Parathyroid adenoma (tissue), 2 donors: ENCODE measurements at regions not wholly inside any gene's neighbourhood (a gene's known extent, or its start where the extent isn't known, plus 50 kb on each side); places are given as distances from the start of the nearest gene placed in this dataset.
"Not testable (repeated sequence)": the region's sequence is repeated elsewhere in the genome, so short reads cannot be mapped to it uniquely, and the experiment has no call there.

ENCODE experiments used
- H2AFZ ChIP-seq: fragments of 300-600 bp; sonication (generic); one replicate; pipeline ENCODE4 v1.7.0; 2017; ENCODE audit warnings: antibody characterized with exemption, mild to moderate bottlenecking
- H3K27ac ChIP-seq: fragments of 300-600 bp; sonication (generic); one replicate; pipeline ENCODE4 v1.7.0; 2017
- H3K27me3 ChIP-seq: fragments of 300-600 bp; sonication (generic); one replicate; pipeline ENCODE4 v1.7.0; 2017; ENCODE audit warnings: low read length; ENCODE audit not compliant: control insufficient read depth, insufficient read depth
- H3K36me3 ChIP-seq: fragments of 300-600 bp; sonication (generic); one replicate; pipeline ENCODE4 v1.7.0; 2017; ENCODE audit warnings: low read length; ENCODE audit not compliant: control insufficient read depth, insufficient read depth
- H3K4me1 ChIP-seq: fragments of 300-600 bp; sonication (generic); one replicate; pipeline ENCODE4 v1.7.0; 2017; ENCODE audit warnings: control low read depth
- H3K4me2 ChIP-seq: fragments of 300-600 bp; sonication (generic); one replicate; pipeline ENCODE4 v1.7.0; 2017; ENCODE audit warnings: low read length
- H3K4me3 ChIP-seq: fragments of 300-600 bp; sonication (generic); one replicate; pipeline ENCODE4 v1.7.0; 2017; ENCODE audit warnings: low read depth, low read length
- H3K79me2 ChIP-seq: fragments of 300-600 bp; sonication (generic); one replicate; pipeline ENCODE4 v1.7.0; 2017; ENCODE audit warnings: control low read depth
- H3K9ac ChIP-seq: fragments of 300-600 bp; sonication (generic); one replicate; pipeline ENCODE4 v1.7.0; 2017; ENCODE audit warnings: mild to moderate bottlenecking
- H3K9me3 ChIP-seq: fragments of 300-600 bp; sonication (generic); one replicate; pipeline ENCODE4 v1.7.0; 2017; ENCODE audit warnings: low read length; ENCODE audit not compliant: control insufficient read depth
- TF ChIP-seq, protein P1 (sequence below): fragments of 300-600 bp; sonication (generic); IDR thresholded peaks from one replicate; pipeline ENCODE4 v1.7.0; 2017; ENCODE audit warnings: antibody characterized with exemption, mild to moderate bottlenecking
- donor health status: primary hyperparathyroidism.

DNA sequence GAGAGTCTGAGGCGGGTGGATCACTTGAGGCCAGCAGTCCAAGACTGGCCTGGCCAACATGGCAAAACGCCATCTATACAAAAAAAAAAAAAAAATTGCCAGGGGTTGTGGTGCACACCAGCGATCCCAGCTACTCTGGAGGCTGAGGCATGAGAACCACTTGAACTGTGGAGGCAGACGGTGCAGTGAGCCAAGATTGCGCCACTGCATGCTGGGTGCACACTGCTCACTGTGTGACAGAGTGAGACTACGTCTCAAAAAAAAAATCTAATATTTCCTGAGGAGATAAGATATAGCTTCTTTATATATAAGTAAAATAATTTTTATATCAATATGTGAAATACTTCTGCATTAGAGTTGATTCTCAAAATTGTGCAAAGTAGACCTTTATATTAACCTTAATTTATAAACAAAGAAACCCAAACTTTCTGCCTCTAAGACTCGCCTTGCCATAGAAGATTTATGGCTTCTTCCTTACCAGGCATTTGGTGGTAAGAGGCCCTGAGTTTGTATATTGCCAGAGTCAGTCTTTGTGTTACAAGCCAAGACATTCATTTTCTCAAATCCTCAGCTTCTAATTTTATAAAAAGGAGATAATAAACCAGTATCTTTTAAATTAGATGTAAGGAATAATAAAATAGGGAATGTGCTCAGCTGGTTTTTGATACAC, 1226.7 kb downstream of the FLRT2 start:
- H3K4me2 ChIP-seq = no peak overlapping the region
- no peaks in the 10 kb centered on the region for H3K4me1 ChIP-seq
- TF ChIP-seq, protein P1, sequence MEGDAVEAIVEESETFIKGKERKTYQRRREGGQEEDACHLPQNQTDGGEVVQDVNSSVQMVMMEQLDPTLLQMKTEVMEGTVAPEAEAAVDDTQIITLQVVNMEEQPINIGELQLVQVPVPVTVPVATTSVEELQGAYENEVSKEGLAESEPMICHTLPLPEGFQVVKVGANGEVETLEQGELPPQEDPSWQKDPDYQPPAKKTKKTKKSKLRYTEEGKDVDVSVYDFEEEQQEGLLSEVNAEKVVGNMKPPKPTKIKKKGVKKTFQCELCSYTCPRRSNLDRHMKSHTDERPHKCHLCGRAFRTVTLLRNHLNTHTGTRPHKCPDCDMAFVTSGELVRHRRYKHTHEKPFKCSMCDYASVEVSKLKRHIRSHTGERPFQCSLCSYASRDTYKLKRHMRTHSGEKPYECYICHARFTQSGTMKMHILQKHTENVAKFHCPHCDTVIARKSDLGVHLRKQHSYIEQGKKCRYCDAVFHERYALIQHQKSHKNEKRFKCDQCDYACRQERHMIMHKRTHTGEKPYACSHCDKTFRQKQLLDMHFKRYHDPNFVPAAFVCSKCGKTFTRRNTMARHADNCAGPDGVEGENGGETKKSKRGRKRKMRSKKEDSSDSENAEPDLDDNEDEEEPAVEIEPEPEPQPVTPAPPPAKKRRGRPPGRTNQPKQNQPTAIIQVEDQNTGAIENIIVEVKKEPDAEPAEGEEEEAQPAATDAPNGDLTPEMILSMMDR = no peak
- H3K79me2 ChIP-seq = no peaks in the 10 kb centered on the region
- H3K27ac ChIP-seq = no peak overlapping the region
- H3K27me3 ChIP-seq = no peaks in the 10 kb centered on the region
- H3K9ac ChIP-seq = no peak overlapping the region
- H3K36me3 ChIP-seq = no peaks in the 10 kb centered on the region
- no peak overlapping the region for H2AFZ ChIP-seq
- H3K9me3 ChIP-seq = no peaks in the 10 kb centered on the region
- H3K4me3 ChIP-seq = no peak overlapping the region

DNA sequence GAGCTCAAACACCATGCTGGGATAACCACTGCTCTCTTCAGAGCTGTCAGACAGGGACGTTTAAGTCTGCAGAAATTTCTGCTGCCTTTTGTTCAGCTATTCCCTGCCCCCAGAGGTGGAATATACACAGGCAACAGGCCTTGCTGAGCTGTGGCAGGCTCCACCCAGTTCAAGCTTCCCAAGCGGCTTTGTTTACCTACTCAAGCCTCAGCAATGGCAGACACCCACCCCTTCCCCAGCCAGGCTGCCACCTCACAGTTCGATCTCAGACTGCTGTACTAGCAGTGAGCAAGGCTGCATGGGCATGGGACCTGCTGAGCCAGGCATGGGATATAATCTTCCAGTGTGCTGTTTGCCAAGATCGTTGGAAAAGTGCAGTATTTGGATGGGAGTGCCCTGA, 1220.5 kb downstream of the FLRT2 start:
- H3K27me3 ChIP-seq, H3K9me3 ChIP-seq, H2AFZ ChIP-seq, H3K27ac ChIP-seq, H3K79me2 ChIP-seq, H3K36me3 ChIP-seq, H3K9ac ChIP-seq, H3K4me1 ChIP-seq, H3K4me2 ChIP-seq, H3K4me3 ChIP-seq: not testable (repeated sequence)

DNA sequence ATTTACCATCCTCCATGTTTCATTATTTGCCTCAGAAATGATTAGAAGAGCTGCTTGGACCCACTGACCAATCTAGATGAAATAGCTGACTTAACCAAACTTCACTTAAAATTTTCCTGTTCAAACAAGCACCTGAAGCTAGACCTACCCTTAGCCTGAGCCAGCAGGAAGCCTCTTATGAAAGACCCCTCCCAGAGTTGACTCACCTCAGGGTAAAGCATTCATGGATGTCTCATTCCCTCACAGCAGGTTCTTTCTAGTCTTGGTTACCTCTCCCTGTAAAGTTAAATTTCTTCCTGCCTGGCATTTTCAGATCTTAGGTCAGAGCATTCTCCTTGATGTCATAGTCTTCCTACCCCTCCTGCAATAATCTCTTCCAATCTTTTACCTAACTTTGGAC, 1209.8 kb downstream of the FLRT2 start:
- H3K4me2 ChIP-seq = no peak overlapping the region
- TF ChIP-seq, protein P1 = no peak

DNA sequence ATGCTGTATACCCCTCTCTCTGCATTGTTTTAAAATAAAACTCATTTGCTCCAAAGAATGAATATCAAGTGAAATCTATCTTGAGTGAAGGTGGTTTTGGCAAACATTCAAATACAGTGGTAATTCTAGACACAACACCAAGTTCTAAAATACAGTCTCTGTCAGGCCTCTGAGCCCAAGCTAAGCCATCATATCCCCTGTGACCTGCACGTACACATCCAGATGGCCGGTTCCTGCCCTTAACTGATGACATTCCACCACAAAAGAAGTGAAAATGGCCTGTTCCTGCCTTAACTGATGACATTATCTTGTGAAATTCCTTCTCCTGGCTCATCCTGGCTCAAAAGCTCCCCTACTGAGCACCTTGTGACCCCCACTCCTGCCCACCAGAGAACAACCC, 1201.5 kb downstream of the FLRT2 start:
- not testable (repeated sequence) for H3K4me2 ChIP-seq, H3K27me3 ChIP-seq

More for the DNA sequence above, 1209.8 kb downstream of the FLRT2 start:
- Histone ChIP-seq H3K4me3 (no peak overlapping the region), H2AFZ (no peak overlapping the region), H3K27me3 (no peaks in the 10 kb centered on the region), H3K36me3 (no peaks in the 10 kb centered on the region), H3K4me1 (no peaks in the 10 kb centered on the region), H3K9me3 (no peaks in the 10 kb centered on the region), H3K79me2 (no peaks in the 10 kb centered on the region), H3K9ac (no peak overlapping the region), H3K27ac (no peak overlapping the region)

DNA sequence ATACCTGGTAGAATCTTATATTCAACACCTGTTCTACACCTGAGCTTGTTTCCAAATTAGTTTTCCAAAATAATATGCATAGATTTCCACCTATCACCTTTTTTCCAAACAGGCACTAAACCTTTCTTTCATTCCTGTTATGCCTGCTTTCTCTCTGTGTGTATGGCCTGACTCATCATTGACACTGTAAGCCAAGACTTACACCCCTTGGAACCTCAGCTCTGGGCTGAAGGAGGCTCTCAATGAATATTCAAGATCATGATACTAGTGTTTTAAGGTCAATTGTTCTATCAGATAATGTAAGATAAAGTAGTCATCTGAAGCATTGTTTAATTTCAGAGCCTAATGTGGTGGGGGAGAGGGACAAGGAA, 1193.3 kb downstream of the FLRT2 start:
- Histone ChIP-seq H3K27me3 (no peaks in the 10 kb centered on the region), H3K9ac (no peak overlapping the region), H3K27ac (no peak overlapping the region), H2AFZ (no peak overlapping the region), H3K4me1 (no peaks in the 10 kb centered on the region), H3K79me2 (no peaks in the 10 kb centered on the region), H3K4me3 (no peak overlapping the region), H3K9me3 (no peaks in the 10 kb centered on the region), H3K4me2 (no peak overlapping the region), H3K36me3 (no peaks in the 10 kb centered on the region)
- TF ChIP-seq, protein P1 = no peak

More for the DNA sequence above, 1201.5 kb downstream of the FLRT2 start:
- H3K9ac ChIP-seq, H2AFZ ChIP-seq, H3K36me3 ChIP-seq, H3K79me2 ChIP-seq, H3K27ac ChIP-seq, H3K4me3 ChIP-seq, H3K9me3 ChIP-seq, H3K4me1 ChIP-seq: not testable (repeated sequence)
